GM12878 (cell line): ENCODE measurements at regions not wholly inside any gene's neighbourhood (a gene's known extent, or its start where the extent isn't known, plus 50 kb on each side); places are given as distances from the start of the nearest gene placed in this dataset.

ENCODE experiments used
- BHLHE40 ChIP-seq, 2 experiments: fragments of 450-650 bp in 1 of 2; IDR thresholded peaks; 2 replicates each; pipeline ENCODE4 v1.6.1; 2011 to 2017; ENCODE audit warnings: low read depth in 2 of 2, borderline replicate concordance in 1 of 2, improper control_type of control experiment in 1 of 2, low read length in 1 of 2, mild to moderate bottlenecking in 1 of 2
- EED ChIP-seq: sonication (generic); IDR thresholded peaks from 2 replicates; pipeline ENCODE4 v1.6.1; 2016; ENCODE audit warnings: antibody characterized with exemption, low read depth
- EP300 ChIP-seq, 2 experiments: fragments of 150-350 bp in 1 of 2; IDR thresholded peaks; 2 replicates each; pipeline ENCODE4 v1.6.1; 2011 to 2012; ENCODE audit warnings: low read depth in 2 of 2, low read length in 2 of 2, borderline replicate concordance in 1 of 2, improper control_type of control experiment in 1 of 2, inconsistent platforms in 1 of 2; ENCODE audit not compliant: control insufficient read depth in 1 of 2
- ETV6 ChIP-seq, 2 experiments: fragments of 450-650 bp in 1 of 2; IDR thresholded peaks in 1 of 2; conservative IDR thresholded peaks in 1 of 2; 2 replicates each; pipeline ENCODE4 v1.6.1; 2014; ENCODE audit warnings: antibody characterized with exemption in 1 of 2, borderline replicate concordance in 1 of 2, low read depth in 1 of 2, mild to moderate bottlenecking in 1 of 2, moderate library complexity in 1 of 2
- NR2C2 ChIP-seq: IDR thresholded peaks from 2 replicates; pipeline ENCODE4 v1.6.1; 2011; ENCODE audit warnings: borderline replicate concordance, low read depth; ENCODE audit not compliant: control insufficient read depth, insufficient read length
- RELA ChIP-seq: fragments of 450-650 bp; IDR thresholded peaks from 2 replicates; pipeline ENCODE4 v1.8.0; 2014; ENCODE audit warnings: borderline replicate concordance; ENCODE audit not compliant: partially characterized antibody
- SMARCA5 ChIP-seq: fragments of 450-650 bp; IDR thresholded peaks from 2 replicates; pipeline ENCODE4 v1.6.1; 2017; ENCODE audit warnings: mild to moderate bottlenecking
- SRF ChIP-seq, 2 experiments: IDR thresholded peaks; 2 replicates each; pipeline ENCODE4 v1.6.1; 2011; ENCODE audit warnings: low read depth in 2 of 2, low read length in 2 of 2, mild to moderate bottlenecking in 1 of 2, moderate library complexity in 1 of 2
- TF ChIP-seq, protein P1 (sequence below), 3 experiments: IDR thresholded peaks in 2 of 3; conservative IDR thresholded peaks in 1 of 3; 2 replicates each; pipeline ENCODE4 v1.5.1; 2011; ENCODE audit warnings: low read depth in 3 of 3, low read length in 3 of 3, mild to moderate bottlenecking in 3 of 3, control low read depth in 2 of 3, moderate library complexity in 2 of 3, inconsistent platforms in 1 of 3, mixed read lengths in 1 of 3; ENCODE audit not compliant: control insufficient read depth in 2 of 3, insufficient read depth in 1 of 3; ENCODE audit errors: extremely low read depth in 1 of 3
- TF ChIP-seq, protein P2 (sequence below): fragments of 450-650 bp; conservative IDR thresholded peaks from 2 replicates; pipeline ENCODE4 v1.6.1; 2017; ENCODE audit warnings: mild to moderate bottlenecking, moderate library complexity
- TF ChIP-seq, protein P3 (sequence below): IDR thresholded peaks from 2 replicates; pipeline ENCODE4 v1.6.1; 2011; ENCODE audit warnings: low read depth, low read length, improper control_type of control experiment, borderline replicate concordance
- TF ChIP-seq, protein P4 (sequence below): fragments of 450-650 bp; IDR thresholded peaks from 2 replicates; pipeline ENCODE4 v1.6.1; 2017; ENCODE audit warnings: antibody characterized with exemption, mild to moderate bottlenecking, moderate library complexity
- TF ChIP-seq, protein P5 (sequence below): fragments of 450-650 bp; IDR thresholded peaks from 2 replicates; pipeline ENCODE4 v1.6.1; 2016; ENCODE audit warnings: mild to moderate bottlenecking, moderate library complexity, borderline replicate concordance

DNA sequence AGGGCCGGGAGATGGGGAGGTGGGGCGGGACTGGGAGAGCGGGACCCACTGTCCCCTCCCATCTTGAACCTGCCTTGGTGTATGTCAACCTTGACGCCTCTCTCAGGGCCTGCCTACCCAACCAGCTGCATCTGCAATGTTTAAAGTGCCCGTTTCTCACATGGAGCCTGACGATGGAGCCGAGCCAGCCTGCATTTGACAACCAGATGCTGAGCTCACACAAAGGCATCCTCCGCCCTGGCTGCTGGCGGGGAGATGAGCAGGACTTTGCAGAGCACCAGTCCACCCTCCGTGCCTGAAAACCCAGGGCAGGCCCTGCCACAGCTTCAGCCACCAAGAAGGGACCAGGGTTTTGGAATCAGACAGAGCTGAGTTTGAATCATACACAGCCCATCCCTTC lies 141.1 kb upstream of the SMIM23 start:
- TF ChIP-seq EED (no peak), RELA (no peak), NR2C2 (no peak), EP300 (IDR thresholded peaks at IDR 0.05; ENCODE audit: borderline replicate concordance in 1 of 2, control insufficient read depth in 1 of 2, low read depth in 2 of 2, low read length in 2 of 2) (no peak), SRF (IDR thresholded peaks at IDR 0.05; ENCODE audit: low read depth in 2 of 2, low read length in 2 of 2) (no peak), ETV6 (conservative IDR thresholded peaks at IDR 0.05 in 1 of 2, IDR thresholded peaks at IDR 0.05 in 1 of 2; ENCODE audit: borderline replicate concordance in 1 of 2, low read depth in 1 of 2) (no peak), SMARCA5 (no peak), BHLHE40 (IDR thresholded peaks at IDR 0.05; ENCODE audit: borderline replicate concordance in 1 of 2, low read depth in 2 of 2, low read length in 1 of 2) (no peak)
- TF ChIP-seq, protein P1, sequence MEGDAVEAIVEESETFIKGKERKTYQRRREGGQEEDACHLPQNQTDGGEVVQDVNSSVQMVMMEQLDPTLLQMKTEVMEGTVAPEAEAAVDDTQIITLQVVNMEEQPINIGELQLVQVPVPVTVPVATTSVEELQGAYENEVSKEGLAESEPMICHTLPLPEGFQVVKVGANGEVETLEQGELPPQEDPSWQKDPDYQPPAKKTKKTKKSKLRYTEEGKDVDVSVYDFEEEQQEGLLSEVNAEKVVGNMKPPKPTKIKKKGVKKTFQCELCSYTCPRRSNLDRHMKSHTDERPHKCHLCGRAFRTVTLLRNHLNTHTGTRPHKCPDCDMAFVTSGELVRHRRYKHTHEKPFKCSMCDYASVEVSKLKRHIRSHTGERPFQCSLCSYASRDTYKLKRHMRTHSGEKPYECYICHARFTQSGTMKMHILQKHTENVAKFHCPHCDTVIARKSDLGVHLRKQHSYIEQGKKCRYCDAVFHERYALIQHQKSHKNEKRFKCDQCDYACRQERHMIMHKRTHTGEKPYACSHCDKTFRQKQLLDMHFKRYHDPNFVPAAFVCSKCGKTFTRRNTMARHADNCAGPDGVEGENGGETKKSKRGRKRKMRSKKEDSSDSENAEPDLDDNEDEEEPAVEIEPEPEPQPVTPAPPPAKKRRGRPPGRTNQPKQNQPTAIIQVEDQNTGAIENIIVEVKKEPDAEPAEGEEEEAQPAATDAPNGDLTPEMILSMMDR (IDR thresholded peaks at IDR 0.05 in 2 of 3, conservative IDR thresholded peaks at IDR 0.05 in 1 of 3; ENCODE audit: control insufficient read depth in 2 of 3, extremely low read depth in 1 of 3, insufficient read depth in 1 of 3, low read depth in 3 of 3, low read length in 3 of 3) = no peak
- TF ChIP-seq, protein P2, sequence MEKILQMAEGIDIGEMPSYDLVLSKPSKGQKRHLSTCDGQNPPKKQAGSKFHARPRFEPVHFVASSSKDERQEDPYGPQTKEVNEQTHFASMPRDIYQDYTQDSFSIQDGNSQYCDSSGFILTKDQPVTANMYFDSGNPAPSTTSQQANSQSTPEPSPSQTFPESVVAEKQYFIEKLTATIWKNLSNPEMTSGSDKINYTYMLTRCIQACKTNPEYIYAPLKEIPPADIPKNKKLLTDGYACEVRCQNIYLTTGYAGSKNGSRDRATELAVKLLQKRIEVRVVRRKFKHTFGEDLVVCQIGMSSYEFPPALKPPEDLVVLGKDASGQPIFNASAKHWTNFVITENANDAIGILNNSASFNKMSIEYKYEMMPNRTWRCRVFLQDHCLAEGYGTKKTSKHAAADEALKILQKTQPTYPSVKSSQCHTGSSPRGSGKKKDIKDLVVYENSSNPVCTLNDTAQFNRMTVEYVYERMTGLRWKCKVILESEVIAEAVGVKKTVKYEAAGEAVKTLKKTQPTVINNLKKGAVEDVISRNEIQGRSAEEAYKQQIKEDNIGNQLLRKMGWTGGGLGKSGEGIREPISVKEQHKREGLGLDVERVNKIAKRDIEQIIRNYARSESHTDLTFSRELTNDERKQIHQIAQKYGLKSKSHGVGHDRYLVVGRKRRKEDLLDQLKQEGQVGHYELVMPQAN = no peak
- TF ChIP-seq, protein P3, sequence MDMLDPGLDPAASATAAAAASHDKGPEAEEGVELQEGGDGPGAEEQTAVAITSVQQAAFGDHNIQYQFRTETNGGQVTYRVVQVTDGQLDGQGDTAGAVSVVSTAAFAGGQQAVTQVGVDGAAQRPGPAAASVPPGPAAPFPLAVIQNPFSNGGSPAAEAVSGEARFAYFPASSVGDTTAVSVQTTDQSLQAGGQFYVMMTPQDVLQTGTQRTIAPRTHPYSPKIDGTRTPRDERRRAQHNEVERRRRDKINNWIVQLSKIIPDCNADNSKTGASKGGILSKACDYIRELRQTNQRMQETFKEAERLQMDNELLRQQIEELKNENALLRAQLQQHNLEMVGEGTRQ = no peak
- TF ChIP-seq, protein P4, sequence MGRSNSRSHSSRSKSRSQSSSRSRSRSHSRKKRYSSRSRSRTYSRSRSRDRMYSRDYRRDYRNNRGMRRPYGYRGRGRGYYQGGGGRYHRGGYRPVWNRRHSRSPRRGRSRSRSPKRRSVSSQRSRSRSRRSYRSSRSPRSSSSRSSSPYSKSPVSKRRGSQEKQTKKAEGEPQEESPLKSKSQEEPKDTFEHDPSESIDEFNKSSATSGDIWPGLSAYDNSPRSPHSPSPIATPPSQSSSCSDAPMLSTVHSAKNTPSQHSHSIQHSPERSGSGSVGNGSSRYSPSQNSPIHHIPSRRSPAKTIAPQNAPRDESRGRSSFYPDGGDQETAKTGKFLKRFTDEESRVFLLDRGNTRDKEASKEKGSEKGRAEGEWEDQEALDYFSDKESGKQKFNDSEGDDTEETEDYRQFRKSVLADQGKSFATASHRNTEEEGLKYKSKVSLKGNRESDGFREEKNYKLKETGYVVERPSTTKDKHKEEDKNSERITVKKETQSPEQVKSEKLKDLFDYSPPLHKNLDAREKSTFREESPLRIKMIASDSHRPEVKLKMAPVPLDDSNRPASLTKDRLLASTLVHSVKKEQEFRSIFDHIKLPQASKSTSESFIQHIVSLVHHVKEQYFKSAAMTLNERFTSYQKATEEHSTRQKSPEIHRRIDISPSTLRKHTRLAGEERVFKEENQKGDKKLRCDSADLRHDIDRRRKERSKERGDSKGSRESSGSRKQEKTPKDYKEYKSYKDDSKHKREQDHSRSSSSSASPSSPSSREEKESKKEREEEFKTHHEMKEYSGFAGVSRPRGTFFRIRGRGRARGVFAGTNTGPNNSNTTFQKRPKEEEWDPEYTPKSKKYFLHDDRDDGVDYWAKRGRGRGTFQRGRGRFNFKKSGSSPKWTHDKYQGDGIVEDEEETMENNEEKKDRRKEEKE = no peak
- TF ChIP-seq, protein P5, sequence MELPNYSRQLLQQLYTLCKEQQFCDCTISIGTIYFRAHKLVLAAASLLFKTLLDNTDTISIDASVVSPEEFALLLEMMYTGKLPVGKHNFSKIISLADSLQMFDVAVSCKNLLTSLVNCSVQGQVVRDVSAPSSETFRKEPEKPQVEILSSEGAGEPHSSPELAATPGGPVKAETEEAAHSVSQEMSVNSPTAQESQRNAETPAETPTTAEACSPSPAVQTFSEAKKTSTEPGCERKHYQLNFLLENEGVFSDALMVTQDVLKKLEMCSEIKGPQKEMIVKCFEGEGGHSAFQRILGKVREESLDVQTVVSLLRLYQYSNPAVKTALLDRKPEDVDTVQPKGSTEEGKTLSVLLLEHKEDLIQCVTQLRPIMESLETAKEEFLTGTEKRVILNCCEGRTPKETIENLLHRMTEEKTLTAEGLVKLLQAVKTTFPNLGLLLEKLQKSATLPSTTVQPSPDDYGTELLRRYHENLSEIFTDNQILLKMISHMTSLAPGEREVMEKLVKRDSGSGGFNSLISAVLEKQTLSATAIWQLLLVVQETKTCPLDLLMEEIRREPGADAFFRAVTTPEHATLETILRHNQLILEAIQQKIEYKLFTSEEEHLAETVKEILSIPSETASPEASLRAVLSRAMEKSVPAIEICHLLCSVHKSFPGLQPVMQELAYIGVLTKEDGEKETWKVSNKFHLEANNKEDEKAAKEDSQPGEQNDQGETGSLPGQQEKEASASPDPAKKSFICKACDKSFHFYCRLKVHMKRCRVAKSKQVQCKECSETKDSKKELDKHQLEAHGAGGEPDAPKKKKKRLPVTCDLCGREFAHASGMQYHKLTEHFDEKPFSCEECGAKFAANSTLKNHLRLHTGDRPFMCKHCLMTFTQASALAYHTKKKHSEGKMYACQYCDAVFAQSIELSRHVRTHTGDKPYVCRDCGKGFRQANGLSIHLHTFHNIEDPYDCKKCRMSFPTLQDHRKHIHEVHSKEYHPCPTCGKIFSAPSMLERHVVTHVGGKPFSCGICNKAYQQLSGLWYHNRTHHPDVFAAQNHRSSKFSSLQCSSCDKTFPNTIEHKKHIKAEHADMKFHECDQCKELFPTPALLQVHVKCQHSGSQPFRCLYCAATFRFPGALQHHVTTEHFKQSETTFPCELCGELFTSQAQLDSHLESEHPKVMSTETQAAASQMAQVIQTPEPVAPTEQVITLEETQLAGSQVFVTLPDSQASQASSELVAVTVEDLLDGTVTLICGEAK = no peak
